GM12891 (cell line): ENCODE measurements at regions not wholly inside any gene's neighbourhood (a gene's known extent, or its start where the extent isn't known, plus 50 kb on each side); places are given as distances from the start of the nearest gene placed in this dataset.

Experiments
- DNase-seq: peaks from one replicate; pipeline ENCODE4 v3.0.0; 2011; ENCODE audit warnings: low spot score; ENCODE audit not compliant: insufficient read length
- FAIRE-seq: peaks from 2 replicates; lab custom pipeline; 2011; peaks lifted over from hg19 to GRCh38; lab: Jason Lieb, UNC
- PAX5 ChIP-seq: IDR thresholded peaks from 2 replicates; pipeline ENCODE4 v1.6.1; 2011; ENCODE audit warnings: low read length, moderate library complexity, mild to moderate bottlenecking; ENCODE audit not compliant: insufficient read depth, severe bottlenecking
- POLR2A ChIP-seq: IDR thresholded peaks from 2 replicates; pipeline ENCODE4 v1.6.1; 2011; ENCODE audit warnings: low read depth, low read length, control low read depth
- POLR2AphosphoS5 ChIP-seq: IDR thresholded peaks from 2 replicates; pipeline ENCODE4 v1.6.1; 2011; ENCODE audit warnings: low read depth, low read length, control low read depth
- POU2F2 ChIP-seq: IDR thresholded peaks from 2 replicates; pipeline ENCODE4 v1.6.1; 2011; ENCODE audit warnings: low read depth, mild to moderate bottlenecking, control low read depth, low read length, moderate library complexity
- SPI1 ChIP-seq: IDR thresholded peaks from 2 replicates; pipeline ENCODE4 v1.6.1; 2011; ENCODE audit warnings: low read depth, low read length, control low read depth
- TAF1 ChIP-seq: IDR thresholded peaks from 2 replicates; pipeline ENCODE4 v1.6.1; 2011; ENCODE audit warnings: low read depth, low read length, control low read depth

DNA sequence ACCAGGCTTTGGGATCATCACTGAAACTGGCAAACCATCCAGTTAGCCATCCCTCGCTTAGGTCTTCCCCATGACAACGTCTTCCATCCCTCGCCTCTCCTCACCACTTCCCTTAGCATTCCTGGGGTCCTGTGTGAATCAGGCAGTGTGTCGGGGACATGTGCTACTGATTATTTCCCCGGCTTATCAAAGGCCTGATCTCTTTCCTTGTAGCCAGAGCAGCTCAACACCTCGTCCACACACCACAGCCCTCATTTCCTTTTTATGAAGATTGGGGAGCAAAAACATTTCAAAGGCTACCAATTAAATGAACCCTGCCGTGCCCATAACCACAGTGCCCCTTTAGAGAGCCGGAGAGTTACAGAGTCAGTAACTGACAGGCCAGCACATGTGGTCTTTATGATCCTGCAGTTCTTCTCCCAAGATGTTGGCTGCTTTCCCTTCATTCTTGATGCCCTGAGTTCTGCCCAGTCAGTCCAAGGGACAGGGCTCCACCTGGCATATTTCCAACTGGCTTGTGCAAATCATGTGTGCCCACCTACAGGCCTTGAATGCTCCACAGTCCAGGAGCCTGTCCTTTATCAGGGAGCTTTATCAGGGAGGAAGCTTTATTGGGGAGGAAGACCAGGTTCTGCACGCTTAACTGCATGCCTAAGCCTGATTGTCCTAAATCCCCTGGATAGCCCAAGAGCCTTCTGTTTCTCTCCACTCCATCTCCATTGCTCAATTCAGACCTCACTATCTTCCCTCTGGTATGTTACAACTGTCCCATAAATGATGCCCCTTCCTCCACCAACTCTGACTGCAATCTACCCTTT, 343.1 kb downstream of the CYRIA start:
- DNase-seq (no peak), FAIRE-seq (no peak)
- TF ChIP-seq SPI1 = no peak
- TF ChIP-seq TAF1 = no peak
- TF ChIP-seq POLR2A = no peak
- no peak for TF ChIP-seq PAX5
- TF ChIP-seq POLR2AphosphoS5 = no peak
- no peak for TF ChIP-seq POU2F2

GRCh38 chr2:16321872-16322271, 343.8 kb downstream of the CYRIA start:
- DNase-seq = no peak
- no peak for FAIRE-seq
- TF ChIP-seq POLR2AphosphoS5 = no peak
- TF ChIP-seq SPI1 = no peak
- TF ChIP-seq POLR2A = no peak

DNA sequence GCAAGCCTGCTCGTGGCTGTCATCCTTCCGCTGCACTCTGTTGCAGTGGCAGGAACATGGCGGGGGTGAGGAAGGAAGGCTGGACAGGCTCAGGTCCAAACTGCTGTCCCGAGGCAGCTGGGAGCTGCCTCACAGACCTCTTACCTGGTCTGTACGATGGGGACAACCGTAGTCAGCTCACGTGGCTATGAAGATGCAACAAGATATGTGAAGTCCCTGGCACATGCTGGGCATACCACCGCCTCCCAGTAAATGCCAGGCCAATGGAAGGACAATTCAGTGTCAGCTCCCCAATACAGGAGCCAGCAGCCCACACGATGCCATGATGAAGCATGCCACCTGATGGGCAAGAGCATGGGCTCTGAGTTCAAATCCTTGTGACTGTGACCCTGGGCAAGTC, 344.4 kb downstream of the CYRIA start:
- TF ChIP-seq POLR2A (no peak), PAX5 (no peak), SPI1 (no peak), POU2F2 (no peak), TAF1 (no peak), POLR2AphosphoS5 (no peak)
- FAIRE-seq = no peak
- DNase-seq = no peak

GRCh38 chr2:16320716-16321115, 344.9 kb downstream of the CYRIA start:
- DNase-seq (no peak), FAIRE-seq (no peak)
- TF ChIP-seq POU2F2 (no peak), PAX5 (no peak), POLR2AphosphoS5 (no peak), TAF1 (no peak), SPI1 (no peak), POLR2A (no peak)

GRCh38 chr2:16319551-16320121, 346.0 kb downstream of the CYRIA start:
- no peak for DNase-seq

DNA sequence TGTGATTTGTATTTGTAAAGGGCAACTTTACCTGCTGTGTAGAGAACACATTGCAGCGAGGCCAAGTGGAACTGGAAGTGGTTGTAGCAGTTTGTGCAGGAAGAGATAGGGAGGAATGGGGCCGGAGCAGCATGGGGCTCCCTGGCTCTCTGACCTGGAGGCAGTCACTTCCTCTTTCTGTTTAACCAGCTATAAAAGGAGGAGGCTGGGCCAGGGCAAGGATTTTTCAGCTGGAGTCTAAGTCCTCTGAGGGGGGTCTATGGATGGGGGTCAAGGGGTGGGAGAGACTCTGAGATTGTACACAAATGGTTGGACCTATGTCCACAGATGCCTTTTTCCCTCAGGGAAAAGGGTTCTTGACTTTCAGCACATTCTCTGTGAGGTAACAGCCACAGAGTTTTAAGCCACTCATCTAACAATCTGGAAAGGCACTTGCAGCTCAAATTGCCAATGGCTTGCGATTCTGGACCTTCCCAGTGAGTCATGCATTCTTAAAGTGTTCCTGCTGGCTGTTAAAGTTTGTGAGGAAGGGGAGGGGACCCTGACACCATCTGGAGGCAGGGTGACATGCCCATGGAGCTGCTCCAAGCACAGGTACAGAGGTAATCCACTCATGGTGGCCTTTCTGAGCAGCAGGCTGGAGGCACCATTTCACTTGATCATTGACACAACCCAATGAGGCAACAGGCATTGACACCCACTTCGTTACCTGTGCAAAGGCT, 347.0 kb downstream of the CYRIA start:
- TF ChIP-seq PAX5 (no peak), POLR2A (no peak), POU2F2 (no peak), POLR2AphosphoS5 (no peak), TAF1 (no peak), SPI1 (peak; percentile 87)
- DNase-seq = no peak

More at GRCh38 chr2:16319551-16320121, 346.0 kb downstream of the CYRIA start:
- TF ChIP-seq POU2F2 = no peak
- TF ChIP-seq POLR2A = no peak
- no peak for TF ChIP-seq PAX5
- no peak for TF ChIP-seq TAF1
- TF ChIP-seq POLR2AphosphoS5 = no peak
- no peak for TF ChIP-seq SPI1
- no peak for FAIRE-seq

DNA sequence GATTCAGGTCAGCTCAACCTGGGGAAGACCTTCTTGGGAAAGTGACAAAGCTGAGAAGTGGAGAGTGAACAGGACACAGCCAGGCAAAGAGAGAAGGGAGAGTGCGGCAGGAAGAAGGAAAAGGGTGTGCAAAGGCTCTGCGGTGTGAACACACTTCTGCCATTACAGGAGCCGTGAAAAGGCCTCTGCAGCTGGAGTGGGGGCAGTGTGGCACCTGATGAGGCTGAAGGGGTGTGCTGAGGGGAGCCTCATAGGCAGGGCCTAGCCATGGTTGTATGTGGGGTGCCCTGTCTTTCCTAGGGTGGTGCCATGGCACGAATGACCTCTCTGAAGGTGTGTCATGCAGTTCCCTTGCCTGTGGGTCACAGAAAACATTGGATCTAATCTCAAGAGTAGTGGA, 347.6 kb downstream of the CYRIA start:
- TF ChIP-seq TAF1 = no peak
- TF ChIP-seq POLR2AphosphoS5 = no peak
- TF ChIP-seq POLR2A = no peak
- TF ChIP-seq SPI1 = no peak
- TF ChIP-seq POU2F2 = no peak
- TF ChIP-seq PAX5 = no peak
- FAIRE-seq = no peak
- no peak for DNase-seq

More for the DNA sequence above, 347.0 kb downstream of the CYRIA start:
- FAIRE-seq = no peak

GRCh38 chr2:16317211-16317830, 348.3 kb downstream of the CYRIA start:
- FAIRE-seq = no peak
- no peak for DNase-seq
- no peak for TF ChIP-seq POU2F2
- TF ChIP-seq POLR2A = no peak
- TF ChIP-seq PAX5 = no peak
- TF ChIP-seq SPI1 = no peak
- no peak for TF ChIP-seq TAF1

DNA sequence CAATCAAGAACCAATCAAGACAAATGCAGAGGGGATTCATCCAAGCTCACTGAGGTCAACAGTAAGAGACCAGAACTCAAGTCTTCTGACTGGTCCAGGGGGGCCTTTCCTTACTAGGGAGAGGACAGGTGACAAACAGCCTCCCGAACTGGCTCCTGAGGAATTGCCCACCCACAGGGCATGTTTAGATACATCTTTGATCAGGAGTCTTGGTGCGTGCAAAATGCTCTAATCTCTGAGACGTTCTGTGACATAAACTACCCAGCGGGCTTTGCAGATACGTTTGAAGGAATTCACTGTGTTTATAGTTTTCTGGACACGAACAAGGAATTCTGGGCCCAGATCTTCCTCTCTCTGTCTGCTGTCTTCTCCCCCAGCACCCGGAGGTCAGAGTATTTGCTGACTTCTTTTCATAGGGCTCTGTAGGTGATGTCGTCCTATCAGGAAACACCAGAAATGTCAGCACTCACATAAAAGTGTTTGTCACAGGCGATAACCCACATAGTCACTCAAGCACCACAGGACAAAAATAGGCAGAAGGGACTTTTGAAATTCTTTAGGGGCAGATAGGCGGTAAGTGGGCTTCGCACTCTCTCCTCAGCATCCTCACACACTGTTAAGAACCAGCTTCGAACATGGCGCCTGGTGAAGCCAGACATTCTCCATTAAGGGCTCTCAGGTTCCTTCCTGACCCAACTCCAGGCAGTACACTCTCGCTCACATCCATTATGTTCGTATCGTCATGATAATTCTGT, 349.0 kb downstream of the CYRIA start:
- TF ChIP-seq SPI1 = no peak
- TF ChIP-seq POLR2AphosphoS5 = no peak
- FAIRE-seq = no peak
- no peak for DNase-seq

GRCh38 chr2:16315908-16316307, 349.7 kb downstream of the CYRIA start:
- DNase-seq = no peak
- no peak for FAIRE-seq
- TF ChIP-seq PAX5 (no peak), POU2F2 (no peak), TAF1 (no peak)
